ENCODE measurements at regions not wholly inside any gene's neighbourhood (a gene's known extent, or its start where the extent isn't known, plus 50 kb on each side); places are given as distances from the start of the nearest gene placed in this dataset.

DNA sequence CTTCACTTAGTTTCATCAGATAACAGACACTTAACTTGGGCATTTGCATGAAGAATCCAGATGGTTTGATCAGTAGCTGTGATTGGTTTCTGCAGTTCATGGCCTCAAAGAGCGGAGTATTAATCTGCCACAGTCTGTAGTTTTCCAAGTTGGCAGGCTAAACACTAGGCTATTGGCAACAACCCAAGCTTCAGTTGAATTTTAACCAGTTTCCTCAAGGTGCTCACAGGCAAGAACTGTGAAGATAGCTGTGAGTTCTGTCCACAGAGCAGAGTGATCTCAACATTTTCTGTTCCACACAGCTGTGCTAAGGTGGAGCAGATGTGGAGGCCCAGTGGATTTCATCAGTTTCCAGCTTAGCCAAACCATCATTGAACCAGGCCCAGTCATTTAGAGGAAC, 469.5 kb upstream of the LINC00305 start:
- TF ChIP-seq, protein P1, sequence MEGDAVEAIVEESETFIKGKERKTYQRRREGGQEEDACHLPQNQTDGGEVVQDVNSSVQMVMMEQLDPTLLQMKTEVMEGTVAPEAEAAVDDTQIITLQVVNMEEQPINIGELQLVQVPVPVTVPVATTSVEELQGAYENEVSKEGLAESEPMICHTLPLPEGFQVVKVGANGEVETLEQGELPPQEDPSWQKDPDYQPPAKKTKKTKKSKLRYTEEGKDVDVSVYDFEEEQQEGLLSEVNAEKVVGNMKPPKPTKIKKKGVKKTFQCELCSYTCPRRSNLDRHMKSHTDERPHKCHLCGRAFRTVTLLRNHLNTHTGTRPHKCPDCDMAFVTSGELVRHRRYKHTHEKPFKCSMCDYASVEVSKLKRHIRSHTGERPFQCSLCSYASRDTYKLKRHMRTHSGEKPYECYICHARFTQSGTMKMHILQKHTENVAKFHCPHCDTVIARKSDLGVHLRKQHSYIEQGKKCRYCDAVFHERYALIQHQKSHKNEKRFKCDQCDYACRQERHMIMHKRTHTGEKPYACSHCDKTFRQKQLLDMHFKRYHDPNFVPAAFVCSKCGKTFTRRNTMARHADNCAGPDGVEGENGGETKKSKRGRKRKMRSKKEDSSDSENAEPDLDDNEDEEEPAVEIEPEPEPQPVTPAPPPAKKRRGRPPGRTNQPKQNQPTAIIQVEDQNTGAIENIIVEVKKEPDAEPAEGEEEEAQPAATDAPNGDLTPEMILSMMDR (CRISPR knock-in tag; IDR thresholded peaks at IDR 0.05) = no peak
- no peak for TF ChIP-seq TAF1 (CRISPR knock-in tag; IDR thresholded peaks at IDR 0.05)
- TF ChIP-seq CBX2 (IDR thresholded peaks at IDR 0.05; ENCODE audit: low read depth, low read length) = no peak
- TF ChIP-seq CBX2 (CRISPR knock-in tag; IDR thresholded peaks at IDR 0.05; ENCODE audit: low read depth) = no peak
- TF ChIP-seq CHD2 (IDR thresholded peaks at IDR 0.05; ENCODE audit: low read depth, low read length) = no peak
- TF ChIP-seq RXRB (CRISPR knock-in tag; IDR thresholded peaks at IDR 0.05; ENCODE audit: borderline replicate concordance) = no peak
- TF ChIP-seq, protein P2, sequence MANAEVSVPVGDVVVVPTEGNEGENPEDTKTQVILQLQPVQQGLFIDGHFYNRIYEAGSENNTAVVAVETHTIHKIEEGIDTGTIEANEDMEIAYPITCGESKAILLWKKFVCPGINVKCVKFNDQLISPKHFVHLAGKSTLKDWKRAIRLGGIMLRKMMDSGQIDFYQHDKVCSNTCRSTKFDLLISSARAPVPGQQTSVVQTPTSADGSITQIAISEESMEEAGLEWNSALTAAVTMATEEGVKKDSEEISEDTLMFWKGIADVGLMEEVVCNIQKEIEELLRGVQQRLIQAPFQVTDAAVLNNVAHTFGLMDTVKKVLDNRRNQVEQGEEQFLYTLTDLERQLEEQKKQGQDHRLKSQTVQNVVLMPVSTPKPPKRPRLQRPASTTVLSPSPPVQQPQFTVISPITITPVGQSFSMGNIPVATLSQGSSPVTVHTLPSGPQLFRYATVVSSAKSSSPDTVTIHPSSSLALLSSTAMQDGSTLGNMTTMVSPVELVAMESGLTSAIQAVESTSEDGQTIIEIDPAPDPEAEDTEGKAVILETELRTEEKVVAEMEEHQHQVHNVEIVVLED (CRISPR knock-in tag; IDR thresholded peaks at IDR 0.05; ENCODE audit: borderline replicate concordance) = no peak
- no peak for TF ChIP-seq TBL1XR1 (IDR thresholded peaks at IDR 0.05; ENCODE audit: borderline replicate concordance, low read length, partially characterized antibody)
